ENCODE measurements at regions not wholly inside any gene's neighbourhood (a gene's known extent, or its start where the extent isn't known, plus 50 kb on each side); places are given as distances from the start of the nearest gene placed in this dataset.

DNA sequence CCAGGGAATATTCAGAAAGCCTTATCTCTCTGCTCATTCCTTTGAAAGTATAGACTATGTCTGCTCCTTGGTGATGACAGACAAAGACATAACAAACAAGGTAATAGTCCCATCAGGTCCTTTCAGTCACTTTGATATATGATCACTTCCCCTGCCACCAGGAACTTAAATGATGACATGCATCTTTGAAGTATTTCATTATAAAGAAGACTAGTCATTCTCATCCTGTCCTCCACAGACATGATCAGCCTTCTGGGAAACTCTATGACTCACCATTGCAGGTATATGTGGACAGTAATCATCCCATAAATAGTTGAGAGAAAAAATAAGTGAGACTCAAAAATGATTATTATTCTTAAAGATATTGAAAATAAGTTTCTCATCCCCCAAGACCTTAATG is 117.5 kb upstream of the VCX2 start:
- TF ChIP-seq POLR2A (IDR thresholded peaks at IDR 0.05), result no peak
- TF ChIP-seq, protein P1, sequence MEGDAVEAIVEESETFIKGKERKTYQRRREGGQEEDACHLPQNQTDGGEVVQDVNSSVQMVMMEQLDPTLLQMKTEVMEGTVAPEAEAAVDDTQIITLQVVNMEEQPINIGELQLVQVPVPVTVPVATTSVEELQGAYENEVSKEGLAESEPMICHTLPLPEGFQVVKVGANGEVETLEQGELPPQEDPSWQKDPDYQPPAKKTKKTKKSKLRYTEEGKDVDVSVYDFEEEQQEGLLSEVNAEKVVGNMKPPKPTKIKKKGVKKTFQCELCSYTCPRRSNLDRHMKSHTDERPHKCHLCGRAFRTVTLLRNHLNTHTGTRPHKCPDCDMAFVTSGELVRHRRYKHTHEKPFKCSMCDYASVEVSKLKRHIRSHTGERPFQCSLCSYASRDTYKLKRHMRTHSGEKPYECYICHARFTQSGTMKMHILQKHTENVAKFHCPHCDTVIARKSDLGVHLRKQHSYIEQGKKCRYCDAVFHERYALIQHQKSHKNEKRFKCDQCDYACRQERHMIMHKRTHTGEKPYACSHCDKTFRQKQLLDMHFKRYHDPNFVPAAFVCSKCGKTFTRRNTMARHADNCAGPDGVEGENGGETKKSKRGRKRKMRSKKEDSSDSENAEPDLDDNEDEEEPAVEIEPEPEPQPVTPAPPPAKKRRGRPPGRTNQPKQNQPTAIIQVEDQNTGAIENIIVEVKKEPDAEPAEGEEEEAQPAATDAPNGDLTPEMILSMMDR (IDR thresholded peaks at IDR 0.05), result no peak
- intact Hi-C loops (cut with DNase I), result no loop called here
- H3K9me3 ChIP-seq, result no peaks in the 10 kb centered on the region
- no peaks in the 10 kb centered on the region for H3K4me1 ChIP-seq
- no peaks in the 10 kb centered on the region for H3K27me3 ChIP-seq
- H3K27ac ChIP-seq, result no peak overlapping the region
- ATAC-seq, result no peak
- no peaks in the 10 kb centered on the region for H3K36me3 ChIP-seq
- no peak for DNase-seq
- H3K4me3 ChIP-seq, result no peak overlapping the region

DNA sequence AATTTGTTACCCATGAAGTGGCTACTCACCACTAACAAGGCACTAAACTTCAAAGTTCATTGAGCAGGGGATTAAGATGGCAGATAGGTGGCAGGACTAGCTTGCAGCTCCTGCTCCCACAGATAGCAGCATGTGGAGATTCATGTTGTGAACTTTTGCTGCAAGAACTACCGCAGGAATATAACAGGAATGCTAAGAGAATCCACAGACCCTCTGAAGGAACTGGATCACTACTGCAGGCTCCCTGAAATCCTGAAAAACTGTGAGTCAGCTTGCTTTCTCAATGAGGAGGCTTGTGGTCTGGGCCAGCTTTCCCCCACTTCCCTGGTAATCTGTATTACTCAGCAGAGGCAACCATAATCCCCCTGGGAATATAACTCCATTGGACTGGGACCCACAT is 118.5 kb upstream of the VCX2 start:
- Histone ChIP-seq H3K4me3 (no peak overlapping the region), H3K27ac (no peak overlapping the region), H3K27me3 (no peaks in the 10 kb centered on the region), H3K36me3 (no peaks in the 10 kb centered on the region), H3K4me1 (no peaks in the 10 kb centered on the region), H3K9me3 (no peaks in the 10 kb centered on the region)
- TF ChIP-seq, protein P1 (IDR thresholded peaks at IDR 0.05), result no peak
- no peak for TF ChIP-seq POLR2A (IDR thresholded peaks at IDR 0.05)
- ATAC-seq (no peak), DNase-seq (no peak)
- WGBS (ENCODE audit: insufficient coverage, low coverage, low lambda C conversion rate, missing lambda C conversion rate), result 90% methylated on average over 1 of the region's 1 CpG
- intact Hi-C loops (cut with DNase I), result no loop called here

DNA sequence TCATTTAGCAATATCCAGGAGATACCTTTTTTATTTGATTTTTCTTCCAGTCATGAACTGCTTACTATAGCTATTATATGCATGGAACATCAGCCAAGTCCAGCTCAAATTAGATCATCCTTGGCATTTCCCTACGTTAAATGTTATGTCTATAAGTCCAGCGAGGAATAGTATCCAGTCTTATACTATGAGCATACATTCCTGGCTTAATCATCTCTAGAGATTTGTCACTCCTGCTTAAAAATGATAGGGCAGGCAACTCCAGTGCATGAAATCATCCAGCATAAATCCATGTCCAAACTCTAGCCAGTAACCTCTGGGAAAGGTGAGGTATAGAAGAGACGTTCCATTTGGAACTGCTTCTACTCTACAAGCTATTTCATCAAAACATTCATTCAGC is 126.7 kb upstream of the VCX2 start:
- ATAC-seq (no peak), DNase-seq (no peak)
- intact Hi-C loops (cut with DNase I), result no loop called here
- 81% methylated on average over 3 of the region's 3 CpGs for WGBS (ENCODE audit: insufficient coverage, low coverage, low lambda C conversion rate, missing lambda C conversion rate)
- TF ChIP-seq, protein P1 (IDR thresholded peaks at IDR 0.05), result no peak
- no peak for TF ChIP-seq POLR2A (IDR thresholded peaks at IDR 0.05)
- H3K36me3 ChIP-seq, result no peaks in the 10 kb centered on the region
- no peaks in the 10 kb centered on the region for H3K4me1 ChIP-seq
- no peak overlapping the region for H3K4me3 ChIP-seq
- no peaks in the 10 kb centered on the region for H3K9me3 ChIP-seq
- H3K27me3 ChIP-seq, result no peaks in the 10 kb centered on the region
- no peak overlapping the region for H3K27ac ChIP-seq

DNA sequence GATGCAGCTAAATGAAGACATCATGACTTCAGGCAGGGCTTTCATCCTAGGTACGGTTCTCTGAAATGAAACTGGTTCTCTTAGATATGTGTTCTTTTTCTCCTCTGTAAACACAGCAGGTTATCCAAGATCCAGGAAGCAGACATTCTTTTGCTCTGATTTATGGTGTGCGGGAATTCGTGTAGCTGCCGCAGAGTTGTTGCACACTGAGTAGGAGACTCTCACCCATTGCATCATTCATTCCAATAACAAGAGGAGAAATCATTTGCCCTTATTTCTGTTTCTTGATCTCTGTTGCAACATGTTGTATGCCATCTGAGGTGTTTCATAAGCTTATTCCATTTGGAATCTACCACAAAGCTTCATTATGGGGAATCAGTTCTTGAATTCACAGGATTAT is 133.6 kb upstream of the VCX2 start:
- TF ChIP-seq POLR2A (IDR thresholded peaks at IDR 0.05), result no peak
- TF ChIP-seq, protein P1 (IDR thresholded peaks at IDR 0.05), result no peak
- no peak overlapping the region for H3K4me3 ChIP-seq
- no peaks in the 10 kb centered on the region for H3K4me1 ChIP-seq
- WGBS (ENCODE audit: insufficient coverage, low coverage, low lambda C conversion rate, missing lambda C conversion rate), result 81% methylated on average over 4 of the region's 4 CpGs
- H3K27me3 ChIP-seq, result no peaks in the 10 kb centered on the region
- no peaks in the 10 kb centered on the region for H3K36me3 ChIP-seq
- ATAC-seq, result no peak
- no peak for DNase-seq
- H3K27ac ChIP-seq, result no peak overlapping the region
- intact Hi-C loops (cut with DNase I), result no loop called here
- no peaks in the 10 kb centered on the region for H3K9me3 ChIP-seq

DNA sequence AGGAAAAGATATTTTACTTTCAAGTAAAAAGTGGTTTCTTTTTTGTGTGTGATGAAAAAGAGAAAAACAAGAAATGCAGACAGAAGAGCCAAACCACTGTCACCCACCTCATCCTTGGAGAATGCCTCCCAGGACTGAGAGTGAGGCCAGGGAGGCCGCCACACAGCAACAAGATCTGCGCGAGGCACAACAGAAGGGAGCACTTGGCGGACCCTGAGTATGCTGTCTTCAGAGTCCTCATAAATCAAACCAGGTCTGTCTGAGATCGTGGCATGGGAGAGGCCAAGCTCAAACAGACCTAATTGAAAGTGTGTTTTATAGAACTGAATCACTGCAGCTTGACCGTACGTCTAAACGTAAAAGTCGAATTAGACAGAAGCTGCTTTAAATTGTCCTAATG is 134.3 kb upstream of the VCX2 start:
- WGBS (ENCODE audit: insufficient coverage, low coverage, low lambda C conversion rate, missing lambda C conversion rate), result 73% methylated on average over 5 of the region's 9 CpGs
- Histone ChIP-seq H3K9me3 (no peaks in the 10 kb centered on the region), H3K27me3 (no peaks in the 10 kb centered on the region), H3K4me3 (no peak overlapping the region), H3K4me1 (no peaks in the 10 kb centered on the region), H3K36me3 (no peaks in the 10 kb centered on the region), H3K27ac (no peak overlapping the region)
- intact Hi-C loops (cut with DNase I), result no loop called here
- ATAC-seq, result no peak
- DNase-seq, result no peak
- no peak for TF ChIP-seq POLR2A (IDR thresholded peaks at IDR 0.05)
